ENCODE measurements at regions not wholly inside any gene's neighbourhood (a gene's known extent, or its start where the extent isn't known, plus 50 kb on each side); places are given as distances from the start of the nearest gene placed in this dataset.

GRCh38 chr1:214186103-214186824 lies 94.7 kb upstream of the SMYD2 start:
- TF ChIP-seq EZH2 (IDR thresholded peaks at IDR 0.05; ENCODE audit: borderline replicate concordance, low read length) (no peak), CTCF (IDR thresholded peaks at IDR 0.05; ENCODE audit: low read length) (no peak)

Data from OCI-LY1 (cell line).